SU-DHL-6 (cell line): ENCODE measurements at regions not wholly inside any gene's neighbourhood (a gene's known extent, or its start where the extent isn't known, plus 50 kb on each side); places are given as distances from the start of the nearest gene placed in this dataset.

Experiments
- H2AFZ ChIP-seq: fragments of 200-600 bp; sonication (generic); 2 replicates; pipeline ENCODE4 v1.6.1; 2014; ENCODE audit warnings: low read depth, mild to moderate bottlenecking, moderate library complexity, mixed read lengths, antibody characterized with exemption, low read length; ENCODE audit not compliant: severe bottlenecking
- H3F3A ChIP-seq: fragments of 200-600 bp; shearing (Covaris generic); 2 replicates; pipeline ENCODE4 v1.6.0; 2016; ENCODE audit warnings: antibody characterized with exemption, mild to moderate bottlenecking; ENCODE audit not compliant: insufficient read depth
- H3K27ac ChIP-seq: fragments of 200-600 bp; sonication (generic); 2 replicates; pipeline ENCODE4 v1.5.1; 2016; ENCODE audit warnings: low read depth, mild to moderate bottlenecking, low read length, moderate library complexity, mixed read lengths
- H3K27me3 ChIP-seq: fragments of 200-600 bp; sonication (generic), shearing (Covaris generic); 2 replicates; pipeline ENCODE4 v1.6.0; 2014; ENCODE audit warnings: mild to moderate bottlenecking, low read length
- H3K36me3 ChIP-seq: fragments of 200-600 bp; sonication (generic); 2 replicates; pipeline ENCODE4 v1.6.1; 2014; ENCODE audit warnings: mild to moderate bottlenecking, low read length, mixed read lengths
- H3K4me2 ChIP-seq: fragments of 300-600, 200-600 bp; shearing (Covaris generic), sonication (generic); 2 replicates; pipeline ENCODE4 v1.6.0; 2014; ENCODE audit warnings: low read length, low read depth, mild to moderate bottlenecking; ENCODE audit not compliant: poor library complexity, severe bottlenecking
- H3K4me3 ChIP-seq: fragments of 200-600 bp; sonication (generic); 2 replicates; pipeline ENCODE4 v1.5.1; 2014; ENCODE audit warnings: antibody characterized with exemption, low read length, mild to moderate bottlenecking, mixed read lengths; ENCODE audit not compliant: insufficient read depth, poor library complexity, severe bottlenecking
- H3K79me2 ChIP-seq: fragments of 200-600 bp; sonication (generic); 2 replicates; pipeline ENCODE4 v1.6.1; 2014; ENCODE audit warnings: mild to moderate bottlenecking, low read length, moderate library complexity; ENCODE audit not compliant: insufficient read depth
- H3K9ac ChIP-seq: fragments of 200-600 bp; sonication (generic); 2 replicates; pipeline ENCODE4 v1.7.0; 2014; ENCODE audit warnings: mild to moderate bottlenecking, low read length
- H3K9me2 ChIP-seq: fragments of 200-600 bp; sonication (generic); replicated peaks from 2 replicates; pipeline ENCODE4 v1.6.1; 2014; ENCODE audit warnings: low read length; ENCODE audit not compliant: insufficient read depth
- H3K9me3 ChIP-seq: fragments of 200-600 bp; sonication (generic); 2 replicates; pipeline ENCODE4 v1.6.1; 2014; ENCODE audit warnings: low read length, mixed read lengths; ENCODE audit not compliant: insufficient read depth
- H4K20me1 ChIP-seq: fragments of 200-600 bp; sonication (generic); 2 replicates; pipeline ENCODE4 v1.6.1; 2014; ENCODE audit warnings: low read depth, mild to moderate bottlenecking, antibody characterized with exemption, low read length, moderate library complexity, mixed read lengths
- CTCF ChIP-seq: fragments of 200-600 bp; sonication (generic); IDR thresholded peaks from one replicate; pipeline ENCODE4 v1.5.1; 2017; ENCODE audit warnings: antibody characterized with exemption, mild to moderate bottlenecking, low read length, moderate library complexity; ENCODE audit not compliant: insufficient read depth, poor library complexity, severe bottlenecking
- EZH2phosphoT487 ChIP-seq: fragments of 200-600 bp; sonication (generic), shearing (Covaris generic); conservative IDR thresholded peaks from 2 replicates; pipeline ENCODE4 v1.6.1; 2018; ENCODE audit warnings: mild to moderate bottlenecking, antibody characterized with exemption, low read length, moderate library complexity, mixed read lengths

DNA sequence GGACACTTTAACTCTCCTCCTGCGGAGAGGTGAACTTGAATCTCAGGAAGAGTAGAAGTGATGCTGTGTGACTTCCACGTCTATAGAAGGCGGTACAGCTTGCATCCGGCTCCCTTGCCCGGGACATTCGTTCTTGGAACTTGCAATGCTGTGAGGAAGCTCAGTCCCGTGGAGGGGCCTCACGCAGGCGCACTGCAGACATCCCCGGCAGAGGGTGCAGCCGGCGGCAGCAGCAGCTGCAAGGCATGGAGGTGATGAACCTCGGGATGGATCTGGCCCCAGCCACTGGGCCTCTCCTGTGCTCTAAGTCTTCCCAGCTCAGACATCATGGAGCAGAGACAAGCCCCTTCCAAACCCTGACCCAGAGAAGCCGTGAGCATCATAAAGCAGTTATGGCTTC is 61.8 kb upstream of the SOD1 start:
- H3K9me2 ChIP-seq, result no peaks in the 10 kb centered on the region
- no peak for TF ChIP-seq CTCF
- no peak for TF ChIP-seq EZH2phosphoT487

DNA sequence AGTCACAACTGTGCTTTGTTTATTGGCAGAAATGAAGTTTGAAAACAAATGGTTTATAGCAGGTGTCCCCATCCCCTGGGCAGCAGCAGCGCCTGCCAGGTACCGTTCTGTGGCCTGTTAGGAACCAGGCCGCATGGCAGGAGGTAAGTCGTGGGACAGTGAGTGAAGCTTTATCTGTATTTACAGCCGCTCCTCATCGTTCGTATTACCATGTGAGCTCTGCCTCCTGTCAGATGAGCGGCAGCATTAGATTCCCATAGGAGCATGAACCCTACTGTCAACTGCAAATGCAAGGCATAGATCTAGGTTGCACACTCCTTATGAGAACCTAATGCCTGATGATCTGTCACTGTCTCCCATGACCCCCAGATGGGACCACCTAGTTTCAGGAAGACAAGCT is 63.4 kb upstream of the SOD1 start:
- Histone ChIP-seq H3K9me3 (no peaks in the 10 kb centered on the region), H3K27me3 (no peaks in the 10 kb centered on the region), H3K27ac (no peak overlapping the region), H4K20me1 (no peaks in the 10 kb centered on the region), H3K4me3 (no peak overlapping the region), H3K9me2 (no peaks in the 10 kb centered on the region), H3F3A (no peaks in the 10 kb centered on the region), H3K4me2 (no peak overlapping the region), H3K36me3 (no peaks in the 10 kb centered on the region), H2AFZ (no peak overlapping the region), H3K79me2 (no peaks in the 10 kb centered on the region), H3K9ac (no peak overlapping the region)
- no peak for TF ChIP-seq EZH2phosphoT487
- no peak for TF ChIP-seq CTCF

More for the DNA sequence above, 61.8 kb upstream of the SOD1 start:
- Histone ChIP-seq H4K20me1 (no peaks in the 10 kb centered on the region), H3F3A (no peaks in the 10 kb centered on the region), H2AFZ (no peak overlapping the region), H3K27ac (no peak overlapping the region), H3K27me3 (no peaks in the 10 kb centered on the region), H3K4me2 (no peak overlapping the region), H3K9ac (no peak overlapping the region), H3K79me2 (no peaks in the 10 kb centered on the region), H3K4me3 (no peak overlapping the region), H3K36me3 (no peaks in the 10 kb centered on the region), H3K9me3 (no peaks in the 10 kb centered on the region)

- Histone ChIP-seq H3F3A (no peaks in the 10 kb centered on the region), H3K27me3 (no peaks in the 10 kb centered on the region), H3K4me2 (no peak overlapping the region), H3K9me3 (no peaks in the 10 kb centered on the region), H3K79me2 (no peaks in the 10 kb centered on the region), H3K4me3 (no peak overlapping the region), H3K9ac (no peak overlapping the region), H3K27ac (no peak overlapping the region), H2AFZ (no peak overlapping the region), H4K20me1 (no peaks in the 10 kb centered on the region), H3K9me2 (no peaks in the 10 kb centered on the region), H3K36me3 (no peaks in the 10 kb centered on the region)
- no peak for TF ChIP-seq EZH2phosphoT487
- TF ChIP-seq CTCF, result no peak
These were observed 64.8 kb upstream of the SOD1 start for GRCh38 chr21:31594726-31595125.
